ENCODE measurements at regions not wholly inside any gene's neighbourhood (a gene's known extent, or its start where the extent isn't known, plus 50 kb on each side); places are given as distances from the start of the nearest gene placed in this dataset.

- CTCF ChIA-PET: no interaction called here
- no peaks in the 10 kb centered on the region for H4K20me1 ChIP-seq (ENCODE audit: insufficient read depth, low read length)
- BruUV-seq (replicated peaks): no TSS peak
- no peak overlapping the region for H3K56ac ChIP-seq (ENCODE audit: extremely low read depth, insufficient read depth, low read length)
- no peaks in the 10 kb centered on the region for H3K4me1 ChIP-seq (ENCODE audit: control insufficient read depth, insufficient read depth, low read length)
- H3K9me1 ChIP-seq (ENCODE audit: insufficient read depth, low read length): no peaks in the 10 kb centered on the region
- dilution Hi-C loops (cut with HindIII; ENCODE audit: low sequenced_read_pairs, unreplicated experiment) (no loop called here), intact Hi-C loops (cut with micrococcal nuclease) (no loop called here), in situ Hi-C loops (cut with MboI; ENCODE audit: low sequenced_read_pairs) (no loop called here)
- POLR2A ChIA-PET (ENCODE audit: unreplicated experiment): no interaction called here
- H3K27me3 ChIP-seq (ENCODE audit: control insufficient read depth, insufficient read depth, low read length): no peaks in the 10 kb centered on the region
- TF ChIP-seq RCOR1 (IDR thresholded peaks at IDR 0.05; ENCODE audit: insufficient replicate concordance, low read length): no peak
- TF ChIP-seq MAFK (IDR thresholded peaks at IDR 0.05; ENCODE audit: low read depth, low read length): no peak
- no peak for TF ChIP-seq POLR2A (IDR thresholded peaks at IDR 0.05; ENCODE audit: low read depth, low read length)
- TF ChIP-seq, protein P1, sequence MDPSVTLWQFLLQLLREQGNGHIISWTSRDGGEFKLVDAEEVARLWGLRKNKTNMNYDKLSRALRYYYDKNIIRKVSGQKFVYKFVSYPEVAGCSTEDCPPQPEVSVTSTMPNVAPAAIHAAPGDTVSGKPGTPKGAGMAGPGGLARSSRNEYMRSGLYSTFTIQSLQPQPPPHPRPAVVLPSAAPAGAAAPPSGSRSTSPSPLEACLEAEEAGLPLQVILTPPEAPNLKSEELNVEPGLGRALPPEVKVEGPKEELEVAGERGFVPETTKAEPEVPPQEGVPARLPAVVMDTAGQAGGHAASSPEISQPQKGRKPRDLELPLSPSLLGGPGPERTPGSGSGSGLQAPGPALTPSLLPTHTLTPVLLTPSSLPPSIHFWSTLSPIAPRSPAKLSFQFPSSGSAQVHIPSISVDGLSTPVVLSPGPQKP (IDR thresholded peaks at IDR 0.05; ENCODE audit: borderline replicate concordance, low read depth, low read length): no peak
- no peak for TF ChIP-seq FOS (IDR thresholded peaks at IDR 0.05; ENCODE audit: low read depth, low read length)
- no peak for TF ChIP-seq CHD1 (IDR thresholded peaks at IDR 0.05; ENCODE audit: low read depth, low read length)
- TF ChIP-seq USF2 (IDR thresholded peaks at IDR 0.05; ENCODE audit: low read depth, low read length): no peak
- no peak for TF ChIP-seq RAD21 (IDR thresholded peaks at IDR 0.05; ENCODE audit: low read length)
- no peak for TF ChIP-seq MAZ (IDR thresholded peaks at IDR 0.05; ENCODE audit: borderline replicate concordance, low read depth, low read length)
- TF ChIP-seq RFX5 (IDR thresholded peaks at IDR 0.05; ENCODE audit: low read depth, low read length): no peak
- TF ChIP-seq NFE2L2 (IDR thresholded peaks at IDR 0.05; ENCODE audit: low read depth, low read length): no peak
- no peak for TF ChIP-seq CTCF (conservative IDR thresholded peaks at IDR 0.05; ENCODE audit: low read depth, low read length)
- no peak for TF ChIP-seq CEBPB (IDR thresholded peaks at IDR 0.05; ENCODE audit: low read depth, low read length)
- TF ChIP-seq SMC3 (IDR thresholded peaks at IDR 0.05; ENCODE audit: low read depth, low read length): no peak
- H3K9ac ChIP-seq (ENCODE audit: low read depth, low read length): no peak overlapping the region
- H3K4ac ChIP-seq (ENCODE audit: low read depth, low read length): no peak overlapping the region
- H4K8ac ChIP-seq (ENCODE audit: low read depth in 2 of 2, low read length in 2 of 2): no peak overlapping the region
- no peak overlapping the region for H2AFZ ChIP-seq (replicated peaks; ENCODE audit: low read length, poor library complexity)
- H3K4me3 ChIP-seq (ENCODE audit: insufficient read depth, low read depth, low read length): no peak overlapping the region
- no peak overlapping the region for H3K4me2 ChIP-seq (ENCODE audit: low read depth, low read length)
- H4K5ac ChIP-seq (ENCODE audit: low read depth, low read length): no peak overlapping the region
- no peak overlapping the region for H2BK120ac ChIP-seq (ENCODE audit: low read depth, low read length)
- no peak overlapping the region for H4K91ac ChIP-seq (ENCODE audit: insufficient read depth, low read depth, low read length)
- no peak overlapping the region for H2BK15ac ChIP-seq (ENCODE audit: low read depth, low read length)
- H2AK5ac ChIP-seq (ENCODE audit: low read depth, low read length): no peak overlapping the region
- H2BK20ac ChIP-seq (ENCODE audit: low read depth, low read length): no peak overlapping the region
- no peaks in the 10 kb centered on the region for H3K79me1 ChIP-seq (ENCODE audit: low read depth in 1 of 2, low read length in 2 of 2)
- H2BK5ac ChIP-seq (ENCODE audit: low read depth, low read length, poor library complexity, severe bottlenecking): no peak overlapping the region
- ATAC-seq (ENCODE audit: low read depth): no peak
- H3K14ac ChIP-seq (replicated peaks; ENCODE audit: low read depth, low read length): no peak overlapping the region
- no peaks in the 10 kb centered on the region for H3K9me3 ChIP-seq (ENCODE audit: control insufficient read depth, insufficient read depth, low read length)
- H3K18ac ChIP-seq (ENCODE audit: low read depth, low read length): no peak overlapping the region
- WGBS, 2 experiments (ENCODE audit: extremely low coverage in 2 of 2, insufficient read length in 1 of 2): no CpG with 5 or more reads among the region's 1 CpG
- DNase-seq: peak; percentile 32
- no peak overlapping the region for H3K27ac ChIP-seq (ENCODE audit: insufficient read depth, low read length)
- H3K36me3 ChIP-seq (ENCODE audit: control insufficient read depth, insufficient read depth, low read length): no peaks in the 10 kb centered on the region
- no peak overlapping the region for H3K23ac ChIP-seq (ENCODE audit: low read depth, low read length)
- H2AK9ac ChIP-seq (replicated peaks; ENCODE audit: low read depth, low read length, poor library complexity): no peak overlapping the region
These were observed 731.0 kb downstream of the SLITRK1 start for GRCh38 chr13:83151308-83151660.

Data from IMR-90 (cell line).